AG04449 (cell line): ENCODE measurements at regions not wholly inside any gene's neighbourhood (a gene's known extent, or its start where the extent isn't known, plus 50 kb on each side); places are given as distances from the start of the nearest gene placed in this dataset.

Experiments used
- CTCF ChIA-PET: fragments of 350-600 bp; formaldehyde crosslinking; extraction: SDS; loops from one replicate; lab custom pipeline; 2021; ENCODE audit warnings: antibody characterized with exemption; lab: Yijun Ruan, JAX
- POLR2A ChIA-PET: fragments of 400-600, 350-600 bp; formaldehyde crosslinking; extraction: SDS; loops from one replicate; lab custom pipeline; 2020; ENCODE audit warnings: antibody characterized with exemption, inconsistent platforms; lab: Yijun Ruan, JAX
- DNase-seq: peaks from one replicate; pipeline ENCODE4 v3.0.0-alpha.2; 2010; ENCODE audit warnings: low read depth, low spot score
- H3K4me3 ChIP-seq: 2 replicates; pipeline ENCODE4 v1.5.1; 2011; ENCODE audit warnings: low read depth, mild to moderate bottlenecking, control low read depth, low read length
- CTCF ChIP-seq: IDR thresholded peaks from one replicate; pipeline ENCODE4 v1.5.1; 2011; ENCODE audit warnings: mild to moderate bottlenecking, moderate library complexity, low read length, control low read depth, inconsistent platforms; ENCODE audit not compliant: insufficient read depth; ENCODE audit errors: missing control alignments

DNA sequence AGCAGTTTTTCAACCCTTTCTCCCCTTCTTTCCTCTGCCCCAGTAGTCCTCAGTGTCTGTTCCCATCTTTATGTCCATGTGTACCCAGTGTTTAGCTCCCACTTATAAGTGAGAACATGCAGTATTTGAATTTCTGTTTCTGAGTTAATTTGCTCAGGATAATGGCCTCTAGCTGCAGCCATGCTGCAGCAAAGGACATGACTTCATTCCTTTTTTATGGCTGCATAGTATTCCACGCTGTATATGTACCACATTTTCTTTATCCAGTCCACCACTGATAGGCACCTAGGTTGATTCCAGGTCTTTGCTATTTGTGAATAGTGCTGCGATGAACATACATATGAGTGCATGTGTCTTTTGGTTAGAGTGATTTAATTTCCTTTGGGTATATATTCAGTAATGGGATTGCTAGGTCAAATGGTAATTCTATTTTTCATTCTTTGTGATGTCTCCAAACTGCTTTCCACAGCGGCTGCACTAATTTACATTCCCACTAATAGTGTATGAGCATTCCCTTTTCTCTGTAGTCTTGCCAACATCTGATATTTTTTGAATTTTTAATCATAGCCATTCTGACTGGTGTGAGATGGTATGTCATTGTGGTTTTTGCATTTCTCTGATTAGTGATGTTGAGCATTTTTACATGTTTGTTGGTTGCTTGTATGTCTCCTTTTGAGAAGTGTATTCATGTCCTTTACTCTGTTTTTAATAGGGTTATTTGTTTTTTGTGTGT lies 54.6 kb upstream of the ANK2 start:
- ChIA-PET CTCF (no interaction called here), POLR2A (no interaction called here)
- DNase-seq, result no peak
- no peak overlapping the region for H3K4me3 ChIP-seq
- no peak for TF ChIP-seq CTCF
